Left renal cortex interstitium (tissue), 4 donors: ENCODE measurements at regions not wholly inside any gene's neighbourhood (a gene's known extent, or its start where the extent isn't known, plus 50 kb on each side); places are given as distances from the start of the nearest gene placed in this dataset.
"Not testable (repeated sequence)": the region's sequence is repeated elsewhere in the genome, so short reads cannot be mapped to it uniquely, and the experiment has no call there.

Experiments used
- DNase-seq, 4 donors: peaks; one replicate each; pipeline ENCODE4 v3.0.0-alpha.2; 2013; ENCODE audit warnings: low read depth in 4 of 4, low spot score in 2 of 4, missing footprints in 1 of 4

- no peak for DNase-seq
These were observed 131.6 kb upstream of the ID4 start for GRCh38 chr6:19705606-19706005.

GRCh38 chr6:19712012-19712688 lies 125.0 kb upstream of the ID4 start:
- DNase-seq: no peak

GRCh38 chr6:19712998-19713397 lies 124.2 kb upstream of the ID4 start:
- DNase-seq: no peak

GRCh38 chr6:19713411-19713810 lies 123.8 kb upstream of the ID4 start:
- DNase-seq: no peak

GRCh38 chr6:19713984-19714383 lies 123.2 kb upstream of the ID4 start:
- no peak for DNase-seq

GRCh38 chr6:19714434-19715166 lies 122.6 kb upstream of the ID4 start:
- no peak for DNase-seq

GRCh38 chr6:19715167-19715551 lies 122.0 kb upstream of the ID4 start:
- DNase-seq: no peak

- DNase-seq: peak in 1 of 4 donors; percentile 13
These were observed 117.5 kb upstream of the ID4 start for GRCh38 chr6:19719691-19720128.

- no peak for DNase-seq
These were observed 115.3 kb upstream of the ID4 start for GRCh38 chr6:19721766-19722377.

- no peak for DNase-seq
These were observed 114.2 kb upstream of the ID4 start for GRCh38 chr6:19722999-19723398.

GRCh38 chr6:19723545-19723944 lies 113.6 kb upstream of the ID4 start:
- no peak for DNase-seq

GRCh38 chr6:19725436-19725835 lies 111.7 kb upstream of the ID4 start:
- DNase-seq: not testable (repeated sequence)

- no peak for DNase-seq
These were observed 105.9 kb upstream of the ID4 start for GRCh38 chr6:19731282-19731681.

GRCh38 chr6:19734061-19734460 lies 103.1 kb upstream of the ID4 start:
- DNase-seq: no peak

- no peak for DNase-seq
These were observed 102.7 kb upstream of the ID4 start for GRCh38 chr6:19734519-19734918.

GRCh38 chr6:19736066-19736465 lies 101.1 kb upstream of the ID4 start:
- no peak for DNase-seq

- no peak for DNase-seq
These were observed 99.2 kb upstream of the ID4 start for GRCh38 chr6:19738010-19738409.

GRCh38 chr6:19749722-19750121 lies 87.4 kb upstream of the ID4 start:
- DNase-seq: no peak

GRCh38 chr6:19752746-19753145 lies 84.4 kb upstream of the ID4 start:
- DNase-seq: no peak

GRCh38 chr6:19753826-19754225 lies 83.3 kb upstream of the ID4 start:
- peak; percentile 24 to 62 (median 58) for DNase-seq

- no peak for DNase-seq
These were observed 82.5 kb upstream of the ID4 start for GRCh38 chr6:19754686-19755085.

GRCh38 chr6:19755181-19755580 lies 82.0 kb upstream of the ID4 start:
- DNase-seq: no peak
